Suprapubic skin (tissue), 4 donors: ENCODE measurements at regions not wholly inside any gene's neighbourhood (a gene's known extent, or its start where the extent isn't known, plus 50 kb on each side); places are given as distances from the start of the nearest gene placed in this dataset.

Source experiments
- CTCF ChIP-seq, 2 donors: fragments of 200-600 bp in 1 of 2; fragments of 450-650 bp in 1 of 2; sonication (generic) in 1 of 2; IDR thresholded peaks; one replicate each; pipeline ENCODE4 v1.5.1; 2016 to 2019; ENCODE audit warnings: antibody characterized with exemption in 2 of 2, mild to moderate bottlenecking in 1 of 2, moderate library complexity in 1 of 2
- EP300 ChIP-seq: sonication (generic); formaldehyde crosslinking; IDR thresholded peaks from one replicate; pipeline ENCODE4 v1.6.1; 2017; ENCODE audit warnings: antibody characterized with exemption
- POLR2A ChIP-seq, 2 donors: fragments of 450-650 bp; IDR thresholded peaks; one replicate each; pipeline ENCODE4 v1.6.1; 2017; ENCODE audit warnings: antibody characterized with exemption in 2 of 2, mild to moderate bottlenecking in 2 of 2, moderate library complexity in 2 of 2
- POLR2AphosphoS5 ChIP-seq, 3 donors: sonication (generic); formaldehyde crosslinking; IDR thresholded peaks; one replicate each; pipeline ENCODE4 v1.6.1; 2017; ENCODE audit warnings: antibody characterized with exemption in 3 of 3

GRCh38 chr6:120489941-120490340 lies 844.3 kb downstream of the TBC1D32 start:
- TF ChIP-seq EP300 (no peak), CTCF (IDR thresholded peaks at IDR 0.05) (no peak), POLR2A (IDR thresholded peaks at IDR 0.05) (no peak), POLR2AphosphoS5 (IDR thresholded peaks at IDR 0.05) (no peak)
